ENCODE measurements at regions not wholly inside any gene's neighbourhood (a gene's known extent, or its start where the extent isn't known, plus 50 kb on each side); places are given as distances from the start of the nearest gene placed in this dataset.

- no peak for TF ChIP-seq CTCF (IDR thresholded peaks at IDR 0.05; ENCODE audit: insufficient read depth, low read length, poor library complexity, severe bottlenecking)
- H3K27me3 ChIP-seq (replicated peaks; ENCODE audit: control insufficient read depth, insufficient read depth, low read length) = no peaks in the 10 kb centered on the region
- no peak overlapping the region for H3K4me3 ChIP-seq (replicated peaks; ENCODE audit: low read depth, low read length)
- H3K36me3 ChIP-seq (ENCODE audit: control insufficient read depth, insufficient read depth, low read length) = no peaks in the 10 kb centered on the region
- DNase-seq (ENCODE audit: extremely low read depth, insufficient read length) = no peak
Observed at GRCh38 chr4:58070726-58071125, 960.5 kb upstream of the IGFBP7 start.

- Histone ChIP-seq H3K4me3 (replicated peaks; ENCODE audit: low read depth, low read length) (no peak overlapping the region), H3K36me3 (ENCODE audit: control insufficient read depth, insufficient read depth, low read length) (no peaks in the 10 kb centered on the region), H3K27me3 (replicated peaks; ENCODE audit: control insufficient read depth, insufficient read depth, low read length) (no peaks in the 10 kb centered on the region)
- DNase-seq (ENCODE audit: extremely low read depth, insufficient read length) = no peak
- TF ChIP-seq CTCF (IDR thresholded peaks at IDR 0.05; ENCODE audit: insufficient read depth, low read length, poor library complexity, severe bottlenecking) = no peak
Observed at GRCh38 chr4:58064653-58065052, 954.5 kb upstream of the IGFBP7 start.

- DNase-seq (ENCODE audit: extremely low read depth, insufficient read length) = no peak
- Histone ChIP-seq H3K4me3 (replicated peaks; ENCODE audit: low read depth, low read length) (no peak overlapping the region), H3K36me3 (ENCODE audit: control insufficient read depth, insufficient read depth, low read length) (no peaks in the 10 kb centered on the region), H3K27me3 (replicated peaks; ENCODE audit: control insufficient read depth, insufficient read depth, low read length) (no peaks in the 10 kb centered on the region)
- no peak for TF ChIP-seq CTCF (IDR thresholded peaks at IDR 0.05; ENCODE audit: insufficient read depth, low read length, poor library complexity, severe bottlenecking)
Observed at GRCh38 chr4:58063404-58064160, 953.4 kb upstream of the IGFBP7 start.

GRCh38 chr4:58061967-58062366 lies 951.8 kb upstream of the IGFBP7 start:
- H3K4me3 ChIP-seq (replicated peaks; ENCODE audit: low read depth, low read length) = no peak overlapping the region
- no peaks in the 10 kb centered on the region for H3K36me3 ChIP-seq (ENCODE audit: control insufficient read depth, insufficient read depth, low read length)
- no peak for TF ChIP-seq CTCF (IDR thresholded peaks at IDR 0.05; ENCODE audit: insufficient read depth, low read length, poor library complexity, severe bottlenecking)
- H3K27me3 ChIP-seq (replicated peaks; ENCODE audit: control insufficient read depth, insufficient read depth, low read length) = no peaks in the 10 kb centered on the region
- no peak for DNase-seq (ENCODE audit: extremely low read depth, insufficient read length)

GRCh38 chr4:58050439-58050838 lies 940.3 kb upstream of the IGFBP7 start:
- DNase-seq (ENCODE audit: extremely low read depth, insufficient read length) = no peak
- TF ChIP-seq CTCF (IDR thresholded peaks at IDR 0.05; ENCODE audit: insufficient read depth, low read length, poor library complexity, severe bottlenecking) = no peak

GRCh38 chr4:58048491-58048890 lies 938.3 kb upstream of the IGFBP7 start:
- H3K27me3 ChIP-seq (replicated peaks; ENCODE audit: control insufficient read depth, insufficient read depth, low read length) = no peaks in the 10 kb centered on the region
- no peak for DNase-seq (ENCODE audit: extremely low read depth, insufficient read length)
- no peak for TF ChIP-seq CTCF (IDR thresholded peaks at IDR 0.05; ENCODE audit: insufficient read depth, low read length, poor library complexity, severe bottlenecking)
- H3K4me3 ChIP-seq (replicated peaks; ENCODE audit: low read depth, low read length) = no peak overlapping the region
- H3K36me3 ChIP-seq (ENCODE audit: control insufficient read depth, insufficient read depth, low read length) = no peaks in the 10 kb centered on the region

More at GRCh38 chr4:58050439-58050838, 940.3 kb upstream of the IGFBP7 start:
- H3K4me3 ChIP-seq (replicated peaks; ENCODE audit: low read depth, low read length) = no peak overlapping the region
- H3K36me3 ChIP-seq (ENCODE audit: control insufficient read depth, insufficient read depth, low read length) = no peaks in the 10 kb centered on the region
- no peaks in the 10 kb centered on the region for H3K27me3 ChIP-seq (replicated peaks; ENCODE audit: control insufficient read depth, insufficient read depth, low read length)

Data from GM06990 (cell line).